HG02884 (cell line): ENCODE measurements at regions not wholly inside any gene's neighbourhood (a gene's known extent, or its start where the extent isn't known, plus 50 kb on each side); places are given as distances from the start of the nearest gene placed in this dataset.

Experiments used
- ATAC-seq: cut with Tn5 transposase; IDR thresholded peaks from one replicate; pipeline ENCODE4 v1.9.1; 2021; ENCODE audit warnings: mild to moderate bottlenecking, moderate library complexity; ENCODE audit not compliant: unreplicated experiment

- ATAC-seq: no peak
Measured at GRCh38 chr14:45728434-45729225, 475.6 kb upstream of the MIS18BP1 start.

- ATAC-seq: no peak
Measured at GRCh38 chr14:45727133-45727532, 474.1 kb upstream of the MIS18BP1 start.

DNA sequence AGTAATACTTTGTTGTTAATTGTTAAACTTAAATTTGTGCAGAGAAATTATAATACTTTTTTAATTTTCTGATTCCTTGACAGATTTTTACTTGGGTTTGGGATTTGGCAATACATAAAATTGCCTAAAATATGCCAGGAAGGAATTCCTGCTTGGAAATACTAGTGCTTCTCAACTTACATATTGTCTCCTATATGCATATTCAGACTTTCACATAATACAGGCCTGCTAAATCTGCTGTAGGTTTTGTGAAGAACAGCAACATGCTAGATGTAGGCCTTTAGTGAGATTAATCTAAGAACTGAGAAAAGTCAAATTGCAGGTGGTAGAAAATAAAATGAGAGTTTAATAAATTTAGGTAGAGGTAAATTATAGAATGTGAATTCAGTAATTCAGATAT is 468.5 kb upstream of the MIS18BP1 start:
- ATAC-seq: no peak

- no peak for ATAC-seq
Measured at GRCh38 chr14:45716572-45716971, 463.6 kb upstream of the MIS18BP1 start.

GRCh38 chr14:45715946-45716345 is 462.9 kb upstream of the MIS18BP1 start:
- no peak for ATAC-seq

DNA sequence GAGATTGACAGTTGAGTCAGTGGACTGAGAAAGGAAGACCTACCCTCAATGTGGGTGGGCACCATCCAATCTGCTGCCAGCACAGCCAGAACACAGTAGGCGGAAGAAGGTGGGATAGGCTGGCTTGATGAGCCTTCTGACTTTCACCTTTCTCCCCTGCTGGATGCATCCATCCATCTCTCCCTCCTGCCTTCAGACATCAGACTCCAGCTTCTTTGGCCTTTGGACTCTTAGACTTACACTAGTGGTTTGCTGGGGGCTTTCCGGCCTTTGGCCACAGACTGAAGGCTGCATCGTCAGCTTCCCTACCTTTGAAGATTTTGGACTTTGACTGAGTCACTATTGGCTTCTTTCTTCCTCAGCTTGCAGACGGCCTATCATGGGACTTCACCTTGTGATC is 456.5 kb upstream of the MIS18BP1 start:
- ATAC-seq: no peak

GRCh38 chr14:45705940-45706534 is 453.0 kb upstream of the MIS18BP1 start:
- no peak for ATAC-seq

DNA sequence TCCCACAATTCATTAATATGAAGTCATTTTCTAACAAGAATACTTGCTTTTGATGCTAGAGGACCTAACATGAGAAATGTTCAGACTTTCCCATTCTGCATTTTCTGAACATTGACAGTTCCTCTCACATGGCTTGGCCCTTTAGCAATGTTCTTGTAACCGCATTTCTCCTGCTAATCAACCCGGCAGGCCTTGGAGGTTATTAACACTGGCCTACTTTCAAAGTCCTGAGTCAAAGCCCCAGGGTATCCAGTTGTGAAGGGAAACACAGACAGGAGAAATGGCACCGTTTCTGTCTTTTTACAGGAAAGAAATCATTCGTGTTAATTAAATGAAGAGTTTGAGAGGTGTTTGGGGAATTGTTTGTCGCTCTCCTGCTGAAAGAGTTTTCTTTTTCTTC is 446.5 kb upstream of the MIS18BP1 start:
- ATAC-seq: no peak

GRCh38 chr14:45698462-45699134 is 445.6 kb upstream of the MIS18BP1 start:
- ATAC-seq: no peak

- no peak for ATAC-seq
Measured at GRCh38 chr14:45686771-45687170, 433.8 kb upstream of the MIS18BP1 start.

- ATAC-seq: no peak
Measured at GRCh38 chr14:45680531-45680930, 427.5 kb upstream of the MIS18BP1 start.

GRCh38 chr14:45679853-45680252 is 426.9 kb upstream of the MIS18BP1 start:
- ATAC-seq: no peak

GRCh38 chr14:45678163-45678562 is 425.2 kb upstream of the MIS18BP1 start:
- ATAC-seq: no peak

GRCh38 chr14:45673420-45673819 is 420.4 kb upstream of the MIS18BP1 start:
- no peak for ATAC-seq

DNA sequence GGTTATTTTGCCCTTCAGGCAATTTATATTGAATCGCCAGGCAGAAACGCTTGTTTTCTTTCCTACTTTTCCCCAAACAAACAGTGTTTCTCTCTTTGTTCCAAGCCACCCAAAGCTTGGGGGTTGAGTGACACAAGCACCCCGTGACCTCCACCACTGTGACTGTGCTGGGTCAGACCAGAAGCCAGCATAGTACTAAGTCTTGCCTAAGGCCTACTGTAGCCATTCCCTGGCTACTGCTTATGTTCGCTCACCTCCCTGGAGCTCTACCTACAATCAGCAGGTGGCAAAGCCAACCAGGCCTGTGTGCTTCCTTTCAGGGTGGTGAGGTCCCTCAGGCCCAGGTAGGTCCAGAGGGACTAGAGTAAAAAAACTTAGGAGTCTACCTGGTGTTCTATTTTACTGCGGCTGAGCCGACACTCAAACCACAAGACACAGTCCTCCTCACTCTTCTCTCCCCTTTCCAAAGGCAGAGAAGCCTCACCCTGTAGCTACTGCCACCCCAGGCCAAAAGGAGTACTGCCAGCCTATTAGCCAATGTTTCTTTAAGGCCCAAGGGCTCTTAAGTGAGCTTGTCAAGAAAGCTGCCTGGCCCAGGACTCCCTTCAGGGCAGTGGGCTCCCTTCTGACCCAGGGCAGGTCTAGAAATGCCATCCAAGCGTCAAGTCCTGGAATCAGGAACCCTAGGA is 411.8 kb upstream of the MIS18BP1 start:
- no peak for ATAC-seq

GRCh38 chr14:45658917-45659299 is 405.9 kb upstream of the MIS18BP1 start:
- no peak for ATAC-seq

DNA sequence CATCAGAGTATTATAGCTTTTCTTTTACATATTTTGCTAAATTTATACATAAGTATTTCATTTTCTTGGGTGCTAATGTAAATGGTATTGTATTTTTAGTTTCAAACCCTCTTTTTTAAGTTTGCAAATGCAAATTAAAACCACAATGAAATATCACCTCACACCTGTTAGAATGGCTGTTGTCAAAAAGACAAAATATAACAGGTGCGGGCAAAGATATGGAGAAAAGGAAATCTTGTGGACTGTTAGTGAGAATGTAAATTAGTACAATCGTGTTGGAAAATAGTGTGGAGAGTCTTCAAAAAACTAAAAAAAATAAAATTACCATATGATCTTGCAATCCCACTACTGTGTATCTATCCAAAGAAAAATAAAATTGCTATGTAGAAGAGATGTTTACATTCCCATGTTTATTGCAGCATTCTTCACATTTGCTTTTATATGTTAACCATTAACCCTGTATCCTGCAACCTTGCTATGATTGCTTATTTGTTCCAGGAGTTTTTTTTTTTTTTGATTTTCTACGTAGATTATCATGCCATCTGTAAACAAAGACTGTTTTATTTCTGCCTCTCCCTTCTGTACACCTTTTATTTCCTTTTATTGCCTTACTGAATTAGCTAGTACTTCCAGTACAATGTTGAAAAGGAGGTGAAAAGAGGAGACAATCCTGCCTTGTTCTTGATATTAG is 405.4 kb upstream of the MIS18BP1 start:
- ATAC-seq: no peak

GRCh38 chr14:45651890-45652289 is 398.9 kb upstream of the MIS18BP1 start:
- ATAC-seq: no peak

GRCh38 chr14:45650754-45651153 is 397.8 kb upstream of the MIS18BP1 start:
- no peak for ATAC-seq

GRCh38 chr14:45649051-45649450 is 396.0 kb upstream of the MIS18BP1 start:
- ATAC-seq: no peak

- ATAC-seq: no peak
Measured at GRCh38 chr14:45641541-45641940, 388.5 kb upstream of the MIS18BP1 start.
